ENCODE measurements at regions not wholly inside any gene's neighbourhood (a gene's known extent, or its start where the extent isn't known, plus 50 kb on each side); places are given as distances from the start of the nearest gene placed in this dataset.
A peak's percentile ranks its signal among the peaks of the same experiment; 100 is the strongest.

DNA sequence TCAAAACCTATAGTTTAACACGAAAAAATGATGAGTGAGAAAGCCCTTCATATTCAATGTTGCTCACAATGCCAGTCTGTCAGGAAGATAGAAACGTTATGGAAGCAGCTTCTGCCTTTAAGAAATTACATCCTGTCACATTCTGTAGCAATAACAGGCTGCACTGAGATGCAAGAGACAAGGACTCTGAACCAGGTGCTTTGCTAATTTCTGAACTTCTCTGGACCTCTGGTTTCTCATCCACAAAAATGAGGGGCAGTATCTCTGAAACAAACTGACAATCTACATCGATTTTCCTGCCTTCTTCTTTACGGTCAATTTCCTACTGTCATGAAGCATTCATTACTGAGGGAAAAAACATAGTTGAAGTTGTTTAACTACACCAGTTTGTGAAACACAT lies 234.0 kb downstream of the SNX13 start:
- DNase-seq (ENCODE audit: low read depth), result no peak
- H3K4me3 ChIP-seq (ENCODE audit: low read depth, low read length), result no peak overlapping the region
- H3K27me3 ChIP-seq (ENCODE audit: control insufficient read depth, insufficient read depth, low read length), result no peaks in the 10 kb centered on the region
- H3K36me3 ChIP-seq (ENCODE audit: control insufficient read depth, insufficient read depth, low read length), result no peaks in the 10 kb centered on the region
- TF ChIP-seq, protein P1, sequence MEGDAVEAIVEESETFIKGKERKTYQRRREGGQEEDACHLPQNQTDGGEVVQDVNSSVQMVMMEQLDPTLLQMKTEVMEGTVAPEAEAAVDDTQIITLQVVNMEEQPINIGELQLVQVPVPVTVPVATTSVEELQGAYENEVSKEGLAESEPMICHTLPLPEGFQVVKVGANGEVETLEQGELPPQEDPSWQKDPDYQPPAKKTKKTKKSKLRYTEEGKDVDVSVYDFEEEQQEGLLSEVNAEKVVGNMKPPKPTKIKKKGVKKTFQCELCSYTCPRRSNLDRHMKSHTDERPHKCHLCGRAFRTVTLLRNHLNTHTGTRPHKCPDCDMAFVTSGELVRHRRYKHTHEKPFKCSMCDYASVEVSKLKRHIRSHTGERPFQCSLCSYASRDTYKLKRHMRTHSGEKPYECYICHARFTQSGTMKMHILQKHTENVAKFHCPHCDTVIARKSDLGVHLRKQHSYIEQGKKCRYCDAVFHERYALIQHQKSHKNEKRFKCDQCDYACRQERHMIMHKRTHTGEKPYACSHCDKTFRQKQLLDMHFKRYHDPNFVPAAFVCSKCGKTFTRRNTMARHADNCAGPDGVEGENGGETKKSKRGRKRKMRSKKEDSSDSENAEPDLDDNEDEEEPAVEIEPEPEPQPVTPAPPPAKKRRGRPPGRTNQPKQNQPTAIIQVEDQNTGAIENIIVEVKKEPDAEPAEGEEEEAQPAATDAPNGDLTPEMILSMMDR (IDR thresholded peaks at IDR 0.05; ENCODE audit: insufficient read depth, low read length, poor library complexity, severe bottlenecking), result no peak

DNA sequence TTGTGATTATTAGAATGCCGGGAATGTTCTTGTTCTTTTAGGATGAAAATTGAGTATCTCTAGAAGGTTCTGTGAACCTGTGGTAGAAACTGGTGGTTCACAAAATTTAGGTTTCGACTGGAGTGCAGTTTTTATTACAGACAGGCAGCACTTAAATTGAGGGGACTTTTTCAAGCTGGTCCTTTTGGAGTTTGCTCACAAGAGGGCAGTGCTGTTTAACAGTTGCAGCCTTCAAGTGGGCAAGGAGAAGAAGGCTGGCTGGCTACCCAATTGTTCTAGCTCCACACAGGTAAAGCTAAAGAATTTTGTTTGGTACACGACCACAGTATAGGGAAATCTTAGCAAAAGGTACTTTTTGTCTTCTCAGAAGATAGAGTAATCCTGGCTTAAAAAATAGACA lies 233.6 kb downstream of the SNX13 start:
- H3K4me3 ChIP-seq (ENCODE audit: low read depth, low read length), result no peak overlapping the region

DNA sequence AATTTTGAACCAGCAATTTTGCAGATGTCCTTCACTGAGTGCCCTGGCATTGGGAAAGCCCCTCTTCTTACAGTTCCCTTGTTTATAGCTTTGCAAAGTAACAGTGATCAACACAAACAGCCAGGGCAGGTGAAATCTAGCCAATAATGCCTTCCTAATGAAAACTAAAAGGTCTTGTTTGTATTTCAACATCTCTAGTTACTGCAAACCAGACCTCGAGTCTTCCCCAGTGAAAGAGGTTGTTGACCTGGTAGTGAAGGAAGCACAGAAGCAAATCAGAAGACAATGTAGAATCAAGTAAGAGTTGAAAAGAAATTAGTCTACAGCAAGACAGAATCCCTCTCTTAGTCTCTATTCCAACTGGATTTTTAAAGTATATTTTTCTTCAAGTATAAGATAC lies 231.2 kb downstream of the SNX13 start:
- DNase-seq (ENCODE audit: low read depth), result no peak
- TF ChIP-seq, protein P1 (IDR thresholded peaks at IDR 0.05; ENCODE audit: insufficient read depth, low read length, poor library complexity, severe bottlenecking), result no peak
- Histone ChIP-seq H3K36me3 (ENCODE audit: control insufficient read depth, insufficient read depth, low read length) (no peaks in the 10 kb centered on the region), H3K4me3 (ENCODE audit: low read depth, low read length) (no peak overlapping the region), H3K27me3 (ENCODE audit: control insufficient read depth, insufficient read depth, low read length) (no peaks in the 10 kb centered on the region)

More for the DNA sequence above, 233.6 kb downstream of the SNX13 start:
- peak; percentile 49 for DNase-seq (ENCODE audit: low read depth)
- TF ChIP-seq, protein P1 (IDR thresholded peaks at IDR 0.05; ENCODE audit: insufficient read depth, low read length, poor library complexity, severe bottlenecking), result peak; percentile 75
- no peaks in the 10 kb centered on the region for H3K27me3 ChIP-seq (ENCODE audit: control insufficient read depth, insufficient read depth, low read length)
- no peaks in the 10 kb centered on the region for H3K36me3 ChIP-seq (ENCODE audit: control insufficient read depth, insufficient read depth, low read length)

DNA sequence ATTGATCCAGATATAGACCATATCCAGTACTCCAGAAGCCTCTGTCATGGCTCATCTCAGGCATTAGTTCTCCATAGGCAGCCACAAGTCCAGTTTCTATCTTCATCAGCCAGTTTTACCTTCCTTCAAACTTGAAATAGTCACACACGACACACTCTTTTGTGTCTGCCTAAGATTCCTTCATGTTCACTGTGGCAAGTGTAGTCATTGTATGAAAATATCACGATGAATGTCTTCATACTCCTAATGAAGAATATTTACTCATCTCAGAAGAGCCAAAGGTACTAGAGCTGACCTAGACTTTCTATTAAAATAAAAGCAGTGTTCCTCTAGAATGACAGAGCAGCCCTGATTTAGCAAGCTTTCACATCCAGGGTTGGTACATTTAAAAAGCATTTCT lies 230.7 kb downstream of the SNX13 start:
- H3K36me3 ChIP-seq (ENCODE audit: control insufficient read depth, insufficient read depth, low read length), result no peaks in the 10 kb centered on the region
- DNase-seq (ENCODE audit: low read depth), result no peak
- TF ChIP-seq, protein P1 (IDR thresholded peaks at IDR 0.05; ENCODE audit: insufficient read depth, low read length, poor library complexity, severe bottlenecking), result no peak
- H3K4me3 ChIP-seq (ENCODE audit: low read depth, low read length), result no peak overlapping the region
- H3K27me3 ChIP-seq (ENCODE audit: control insufficient read depth, insufficient read depth, low read length), result no peaks in the 10 kb centered on the region

DNA sequence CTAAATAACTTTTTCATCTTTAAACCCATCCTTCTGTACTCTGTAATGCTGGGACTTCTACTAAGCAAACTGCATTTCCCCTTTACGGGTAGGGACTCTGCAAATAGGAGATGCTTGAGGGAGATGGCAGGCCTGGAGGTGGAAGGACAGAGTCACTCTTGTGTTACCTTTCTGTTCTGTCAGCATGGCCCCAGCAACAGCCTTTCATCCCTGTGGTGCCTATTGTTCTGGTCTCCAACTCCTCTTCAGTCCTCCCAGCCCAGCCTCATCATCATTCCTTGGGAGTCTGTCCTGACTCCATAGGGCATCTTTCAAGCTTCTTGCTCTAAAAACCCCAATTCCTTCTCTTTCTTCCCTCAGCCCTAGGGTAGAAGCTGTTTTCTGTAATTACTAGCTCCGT lies 230.0 kb downstream of the SNX13 start:
- Histone ChIP-seq H3K27me3 (ENCODE audit: control insufficient read depth, insufficient read depth, low read length) (no peaks in the 10 kb centered on the region), H3K36me3 (ENCODE audit: control insufficient read depth, insufficient read depth, low read length) (no peaks in the 10 kb centered on the region), H3K4me3 (ENCODE audit: low read depth, low read length) (no peak overlapping the region)
- no peak for DNase-seq (ENCODE audit: low read depth)
- TF ChIP-seq, protein P1 (IDR thresholded peaks at IDR 0.05; ENCODE audit: insufficient read depth, low read length, poor library complexity, severe bottlenecking), result no peak

DNA sequence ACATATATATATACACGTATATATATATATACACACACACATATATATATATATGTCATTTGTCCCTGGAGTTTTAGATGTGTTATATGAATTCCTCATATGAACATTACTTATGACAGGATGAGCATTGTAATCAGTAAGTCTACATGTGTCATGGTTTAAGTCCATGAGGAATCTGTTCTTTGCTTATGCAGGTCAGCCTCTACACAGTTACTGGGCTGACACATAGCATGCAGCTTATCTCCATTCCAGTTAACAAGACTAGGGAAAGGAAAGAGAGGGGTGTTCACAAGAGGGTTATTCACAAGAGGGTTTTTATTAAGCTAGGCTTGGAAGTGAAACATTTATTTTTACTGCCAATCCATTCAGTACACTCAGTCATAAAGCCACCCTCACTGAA lies 226.7 kb downstream of the SNX13 start:
- TF ChIP-seq, protein P1 (IDR thresholded peaks at IDR 0.05; ENCODE audit: insufficient read depth, low read length, poor library complexity, severe bottlenecking), result no peak
- DNase-seq (ENCODE audit: low read depth), result no peak
- Histone ChIP-seq H3K4me3 (ENCODE audit: low read depth, low read length) (no peak overlapping the region), H3K36me3 (ENCODE audit: control insufficient read depth, insufficient read depth, low read length) (no peaks in the 10 kb centered on the region), H3K27me3 (ENCODE audit: control insufficient read depth, insufficient read depth, low read length) (no peaks in the 10 kb centered on the region)

Measured in kidney epithelial cell (primary cell).